ENCODE measurements at regions not wholly inside any gene's neighbourhood (a gene's known extent, or its start where the extent isn't known, plus 50 kb on each side); places are given as distances from the start of the nearest gene placed in this dataset.

DNA sequence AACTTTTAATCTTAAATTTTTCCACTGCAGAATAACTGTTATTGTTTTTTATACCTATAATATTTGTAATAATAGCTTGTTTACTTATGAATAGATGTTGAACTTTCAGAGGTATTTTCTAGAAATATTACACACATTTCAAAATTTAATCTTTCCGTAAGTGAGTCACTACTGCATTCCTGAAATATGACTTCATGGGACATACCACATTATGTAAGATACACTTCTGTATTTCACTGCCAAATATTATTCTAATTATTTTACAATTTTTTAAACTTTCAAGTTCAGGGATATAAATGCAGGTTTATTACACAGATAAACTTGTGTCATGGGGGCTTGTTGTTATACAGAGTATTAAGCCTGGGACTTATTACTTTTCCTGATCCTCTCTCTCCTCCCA is 2220.5 kb downstream of the NCAM2 start:
- TF ChIP-seq CTCF (IDR thresholded peaks at IDR 0.05; ENCODE audit: insufficient read depth, low read depth, low read length) (no peak), EZH2 (IDR thresholded peaks at IDR 0.05; ENCODE audit: insufficient read depth, low read length) (no peak)

Data from astrocyte (in vitro differentiated cells and primary cell).